ENCODE measurements at regions not wholly inside any gene's neighbourhood (a gene's known extent, or its start where the extent isn't known, plus 50 kb on each side); places are given as distances from the start of the nearest gene placed in this dataset.

- DNase-seq: no peak
Measured at GRCh38 chr12:90199006-90199405, 490.4 kb upstream of the ATP2B1 start.

GRCh38 chr12:90193500-90193899, 484.9 kb upstream of the ATP2B1 start:
- no peak for DNase-seq

- DNase-seq: no peak
Measured at GRCh38 chr12:90188857-90189256, 480.2 kb upstream of the ATP2B1 start.

- DNase-seq: no peak
Measured at GRCh38 chr12:90183201-90183600, 474.6 kb upstream of the ATP2B1 start.

- no peak for DNase-seq
Measured at GRCh38 chr12:90181216-90181615, 472.6 kb upstream of the ATP2B1 start.

- no peak for DNase-seq
Measured at GRCh38 chr12:90174956-90175355, 466.3 kb upstream of the ATP2B1 start.

GRCh38 chr12:90174198-90174510, 465.5 kb upstream of the ATP2B1 start:
- DNase-seq: no peak

- DNase-seq: no peak
Measured at GRCh38 chr12:90173499-90174197, 465.0 kb upstream of the ATP2B1 start.

GRCh38 chr12:90172524-90172923, 463.9 kb upstream of the ATP2B1 start:
- no peak for DNase-seq

GRCh38 chr12:90170740-90171139, 462.1 kb upstream of the ATP2B1 start:
- DNase-seq: no peak

- no peak for DNase-seq
Measured at GRCh38 chr12:90167518-90168208, 459.0 kb upstream of the ATP2B1 start.

- no peak for DNase-seq
Measured at GRCh38 chr12:90166671-90167070, 458.0 kb upstream of the ATP2B1 start.

GRCh38 chr12:90166012-90166411, 457.4 kb upstream of the ATP2B1 start:
- no peak for DNase-seq

GRCh38 chr12:90163975-90164374, 455.3 kb upstream of the ATP2B1 start:
- DNase-seq: no peak

GRCh38 chr12:90153827-90154226, 445.2 kb upstream of the ATP2B1 start:
- DNase-seq: no peak

- no peak for DNase-seq
Measured at GRCh38 chr12:90152897-90153624, 444.4 kb upstream of the ATP2B1 start.

- DNase-seq: peak; percentile 9
Measured at GRCh38 chr12:90151491-90152015, 442.9 kb upstream of the ATP2B1 start.

- DNase-seq: no peak
Measured at GRCh38 chr12:90149453-90149852, 440.8 kb upstream of the ATP2B1 start.

- no peak for DNase-seq
Measured at GRCh38 chr12:90129366-90130030, 420.9 kb upstream of the ATP2B1 start.

- DNase-seq: no peak
Measured at GRCh38 chr12:90128526-90128925, 419.9 kb upstream of the ATP2B1 start.

GRCh38 chr12:90126125-90126524, 417.5 kb upstream of the ATP2B1 start:
- no peak for DNase-seq

- no peak for DNase-seq
Measured at GRCh38 chr12:90124914-90125313, 416.3 kb upstream of the ATP2B1 start.

GRCh38 chr12:90124289-90124688, 415.7 kb upstream of the ATP2B1 start:
- no peak for DNase-seq

Data from hindlimb muscle (tissue), 1 donor.